Upper lobe of right lung (tissue), 1 donor: ENCODE measurements at regions not wholly inside any gene's neighbourhood (a gene's known extent, or its start where the extent isn't known, plus 50 kb on each side); places are given as distances from the start of the nearest gene placed in this dataset.
A peak's percentile ranks its signal among the peaks of the same experiment; 100 is the strongest.
"Not testable (repeated sequence)": the region's sequence is repeated elsewhere in the genome, so short reads cannot be mapped to it uniquely, and the experiment has no call there.

Experiments used
- ATAC-seq: fragments of 200-7000 bp; cut with Tn5 transposase; one replicate; pipeline ENCODE4 v1.9.1; 2020; ENCODE audit warnings: mild to moderate bottlenecking, moderate library complexity
- DNase-seq: peaks from one replicate; pipeline ENCODE4 v3.0.0-alpha.2; 2020
- H3K27ac ChIP-seq: fragments of 200-600 bp; one replicate; pipeline ENCODE4 v1.8.0; 2022
- H3K27me3 ChIP-seq: fragments of 200-600 bp; one replicate; pipeline ENCODE4 v1.8.0; 2022; ENCODE audit warnings: mild to moderate bottlenecking
- H3K36me3 ChIP-seq: fragments of 200-600 bp; one replicate; pipeline ENCODE4 v1.8.0; 2022
- H3K4me1 ChIP-seq: fragments of 200-600 bp; one replicate; pipeline ENCODE4 v1.8.0; 2022
- H3K4me3 ChIP-seq: fragments of 200-600 bp; one replicate; pipeline ENCODE4 v1.8.0; 2022; ENCODE audit warnings: mild to moderate bottlenecking
- H3K9me3 ChIP-seq: fragments of 200-600 bp; one replicate; pipeline ENCODE4 v1.8.0; 2022
- intact Hi-C: fragments of 100-400 bp; cut with DNase I; formaldehyde crosslinking; loops from one replicate; pipeline ENCODE4 v1.11.0; 2022
- TF ChIP-seq, protein P1 (sequence below): fragments of 200-600 bp; IDR thresholded peaks from one replicate; pipeline ENCODE4 v1.8.0; 2022; ENCODE audit warnings: antibody characterized with exemption
- donor health status: DM: no; HTN: yes; CAD: no; lungs with severe emphysema.

DNA sequence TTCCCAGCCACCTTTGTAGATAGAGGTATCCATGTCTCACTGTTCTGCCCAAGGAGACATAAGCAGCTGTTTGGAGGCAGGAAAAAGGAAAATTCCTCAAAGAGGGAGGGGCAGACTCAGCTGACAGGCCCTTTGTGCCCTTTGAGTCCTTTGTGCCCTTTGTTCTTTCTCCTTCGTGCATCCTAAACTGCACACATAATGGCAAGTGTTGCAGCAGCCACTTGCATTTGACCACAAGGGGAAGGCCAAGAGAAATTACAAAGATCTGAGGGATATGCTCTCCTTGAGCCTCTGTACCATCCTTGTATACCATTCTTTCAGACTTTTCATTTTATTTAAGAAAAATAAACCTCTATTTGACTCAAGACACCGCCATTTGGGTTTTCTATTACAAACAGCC lies 71.8 kb upstream of the PKN2 start:
- no peak overlapping the region for H3K27ac ChIP-seq
- intact Hi-C loops, result no loop called here
- H3K9me3 ChIP-seq, result no peaks in the 10 kb centered on the region
- DNase-seq, result no peak
- H3K27me3 ChIP-seq, result no peaks in the 10 kb centered on the region
- H3K4me1 ChIP-seq, result peaks cover 5% of the 10 kb centered on the region
- no peak overlapping the region for H3K4me3 ChIP-seq
- TF ChIP-seq, protein P1, sequence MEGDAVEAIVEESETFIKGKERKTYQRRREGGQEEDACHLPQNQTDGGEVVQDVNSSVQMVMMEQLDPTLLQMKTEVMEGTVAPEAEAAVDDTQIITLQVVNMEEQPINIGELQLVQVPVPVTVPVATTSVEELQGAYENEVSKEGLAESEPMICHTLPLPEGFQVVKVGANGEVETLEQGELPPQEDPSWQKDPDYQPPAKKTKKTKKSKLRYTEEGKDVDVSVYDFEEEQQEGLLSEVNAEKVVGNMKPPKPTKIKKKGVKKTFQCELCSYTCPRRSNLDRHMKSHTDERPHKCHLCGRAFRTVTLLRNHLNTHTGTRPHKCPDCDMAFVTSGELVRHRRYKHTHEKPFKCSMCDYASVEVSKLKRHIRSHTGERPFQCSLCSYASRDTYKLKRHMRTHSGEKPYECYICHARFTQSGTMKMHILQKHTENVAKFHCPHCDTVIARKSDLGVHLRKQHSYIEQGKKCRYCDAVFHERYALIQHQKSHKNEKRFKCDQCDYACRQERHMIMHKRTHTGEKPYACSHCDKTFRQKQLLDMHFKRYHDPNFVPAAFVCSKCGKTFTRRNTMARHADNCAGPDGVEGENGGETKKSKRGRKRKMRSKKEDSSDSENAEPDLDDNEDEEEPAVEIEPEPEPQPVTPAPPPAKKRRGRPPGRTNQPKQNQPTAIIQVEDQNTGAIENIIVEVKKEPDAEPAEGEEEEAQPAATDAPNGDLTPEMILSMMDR, result no peak
- H3K36me3 ChIP-seq, result no peaks in the 10 kb centered on the region
- no peak for ATAC-seq

- no peak overlapping the region for H3K4me3 ChIP-seq
- H3K36me3 ChIP-seq, result no peaks in the 10 kb centered on the region
- intact Hi-C loops, result no loop called here
- H3K27ac ChIP-seq, result no peak overlapping the region
- no peaks in the 10 kb centered on the region for H3K27me3 ChIP-seq
- peak; percentile 86 for ATAC-seq
- no peak for DNase-seq
- TF ChIP-seq, protein P1, result no peak
- H3K9me3 ChIP-seq, result no peaks in the 10 kb centered on the region
- peaks cover 5% of the 10 kb centered on the region for H3K4me1 ChIP-seq
Observed at GRCh38 chr1:88612773-88613172, 71.3 kb upstream of the PKN2 start.

DNA sequence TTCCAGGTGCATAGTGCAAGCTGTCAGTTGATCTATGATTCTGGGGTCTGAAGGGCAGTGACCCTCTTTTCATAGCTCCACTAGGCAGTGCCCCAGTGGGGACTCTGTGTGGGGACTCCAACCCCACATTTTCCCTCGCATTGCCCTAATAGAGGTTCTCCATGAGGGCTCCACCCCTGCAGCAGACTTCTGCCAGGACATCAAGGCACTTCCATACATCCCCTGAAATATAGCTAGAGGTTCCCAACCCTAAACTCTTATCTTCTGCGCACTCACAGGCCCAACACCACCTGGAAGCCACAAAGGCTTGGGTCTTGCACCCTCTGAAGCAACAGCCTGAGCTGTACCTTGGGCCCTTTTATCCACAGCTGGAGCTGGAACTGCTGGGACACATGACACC lies 65.7 kb upstream of the PKN2 start:
- H3K27ac ChIP-seq, result no peak overlapping the region
- TF ChIP-seq, protein P1, result no peak
- intact Hi-C loops, result no loop called here
- no peaks in the 10 kb centered on the region for H3K4me1 ChIP-seq
- ATAC-seq, result no peak
- no peaks in the 10 kb centered on the region for H3K27me3 ChIP-seq
- no peaks in the 10 kb centered on the region for H3K36me3 ChIP-seq
- DNase-seq, result no peak
- H3K4me3 ChIP-seq, result no peak overlapping the region
- peaks cover 6% of the 10 kb centered on the region for H3K9me3 ChIP-seq

GRCh38 chr1:88623101-88623500 lies 61.0 kb upstream of the PKN2 start:
- H3K27me3 ChIP-seq, result not testable (repeated sequence)

More at GRCh38 chr1:88623101-88623500, 61.0 kb upstream of the PKN2 start:
- H3K36me3 ChIP-seq, H3K4me1 ChIP-seq, H3K4me3 ChIP-seq, H3K9me3 ChIP-seq, ATAC-seq, DNase-seq, H3K27ac ChIP-seq, intact Hi-C loops: not testable (repeated sequence)
